HepG2 (cell line): ENCODE measurements at regions not wholly inside any gene's neighbourhood (a gene's known extent, or its start where the extent isn't known, plus 50 kb on each side); places are given as distances from the start of the nearest gene placed in this dataset.

Source experiments
- ATAC-seq: fragments of 200-7000 bp; cut with Tn5 transposase; 3 replicates; pipeline ENCODE4 v1.9.1; 2020; ENCODE audit warnings: mild to moderate bottlenecking, moderate library complexity
- BruUV-seq: library from RNA; stranded (reverse); fragments of 400-500 nt; replicated peaks from 2 replicates; lab custom pipeline; 2021; lab: Mats Ljungman, UMichigan
- CTCF ChIA-PET: fragments of 300-600 bp; formaldehyde crosslinking; extraction: SDS; loops from one replicate; lab custom pipeline; 2021; ENCODE audit warnings: low total read pairs, inconsistent platforms, low intra/inter-chr PET ratio; lab: Yijun Ruan, JAX
- POLR2A ChIA-PET: fragments of 350-600 bp; sonication (Branson Sonifier 250); formaldehyde crosslinking; loops from one replicate; lab custom pipeline; 2020; ENCODE audit warnings: antibody characterized with exemption, inconsistent platforms; lab: Yijun Ruan, JAX
- DNase-seq: peaks from one replicate; pipeline ENCODE4 v3.0.0-alpha.2; 2015; ENCODE audit warnings: low spot score
- FAIRE-seq: peaks from 3 replicates; lab custom pipeline; 2011; peaks lifted over from hg19 to GRCh38; lab: Jason Lieb, UNC
- H2AFZ ChIP-seq: one replicate; pipeline ENCODE4 v1.6.1; 2011; ENCODE audit warnings: low read length, inconsistent platforms
- H3K27ac ChIP-seq: fragments of 300-600 bp; 3 replicates; pipeline ENCODE4 v1.8.0; 2011; ENCODE audit warnings: mixed run types, mild to moderate bottlenecking, mixed read lengths, low read length, inconsistent platforms; ENCODE audit not compliant: insufficient read depth; ENCODE audit errors: extremely low read length
- H3K27me3 ChIP-seq, 2 experiments: fragments of 200-600 bp in 1 of 2; 2 replicates in 1 of 2; 3 replicates in 1 of 2; pipeline versions ENCODE4 v1.6.0 to v1.8.0; 2011; ENCODE audit warnings: low read length in 2 of 2, mild to moderate bottlenecking in 2 of 2, moderate library complexity in 2 of 2, inconsistent platforms in 1 of 2; ENCODE audit not compliant: insufficient read depth in 2 of 2, control insufficient read depth in 1 of 2
- H3K36me3 ChIP-seq, 2 experiments: fragments of 200-600 bp in 1 of 2; replicated peaks in 1 of 2; 2 replicates in 1 of 2; 3 replicates in 1 of 2; pipeline versions ENCODE4 v1.5.1 to v1.8.0; 2011; ENCODE audit warnings: low read length in 2 of 2, inconsistent platforms in 1 of 2; ENCODE audit not compliant: insufficient read depth in 2 of 2, control insufficient read depth in 1 of 2
- H3K4me1 ChIP-seq: 2 replicates; pipeline ENCODE4 v1.5.1; 2012; ENCODE audit warnings: low read length, inconsistent platforms; ENCODE audit not compliant: insufficient read depth
- H3K4me2 ChIP-seq: 2 replicates; pipeline ENCODE4 v1.6.0; 2011; ENCODE audit warnings: low read depth, low read length, inconsistent platforms
- H3K4me3 ChIP-seq, 3 experiments: fragments of 200-600 bp in 1 of 3; sonication (generic), shearing (Covaris generic) in 1 of 3; replicated peaks in 1 of 3; 2 replicates each; pipeline ENCODE4 v1.5.1; 2011 to 2016; ENCODE audit warnings: low read length in 3 of 3, inconsistent platforms in 2 of 3, low read depth in 2 of 3, mild to moderate bottlenecking in 2 of 3, control low read depth in 1 of 3, mixed read lengths in 1 of 3; ENCODE audit not compliant: insufficient read depth in 1 of 3
- H3K79me2 ChIP-seq: one replicate; pipeline ENCODE4 v1.6.1; 2011; ENCODE audit warnings: low read length, inconsistent platforms; ENCODE audit not compliant: insufficient read depth
- H3K9ac ChIP-seq: 2 replicates; pipeline ENCODE4 v1.6.0; 2011; ENCODE audit warnings: mild to moderate bottlenecking, low read depth, low read length, inconsistent platforms; ENCODE audit not compliant: insufficient read depth
- H3K9me3 ChIP-seq: 2 replicates; pipeline ENCODE4 v1.5.1; 2012; ENCODE audit warnings: mild to moderate bottlenecking, low read length
- H4K20me1 ChIP-seq: 2 replicates; pipeline ENCODE4 v1.6.0; 2011; ENCODE audit warnings: inconsistent platforms, mild to moderate bottlenecking, low read length, moderate library complexity; ENCODE audit not compliant: insufficient read depth
- CHD2 ChIP-seq: IDR thresholded peaks from 2 replicates; pipeline ENCODE4 v1.6.1; 2011; ENCODE audit warnings: low read depth, low read length, improper control_type of control experiment
- ELF4 ChIP-seq: sonication (generic); formaldehyde crosslinking; IDR thresholded peaks from 2 replicates; pipeline ENCODE4 v1.5.0; 2020; ENCODE audit warnings: missing genetic modification reagents, mild to moderate bottlenecking, moderate library complexity, borderline replicate concordance
- FOXK2 ChIP-seq: fragments of 450-650 bp; IDR thresholded peaks from 2 replicates; pipeline ENCODE4 v1.6.1; 2016
- HNRNPK ChIP-seq: fragments of 200-400 bp; formaldehyde crosslinking; IDR thresholded peaks from 2 replicates; pipeline ENCODE4 v1.6.1; 2018; ENCODE audit warnings: low read length, low read depth, moderate library complexity, mild to moderate bottlenecking; ENCODE audit not compliant: poor library complexity, severe bottlenecking
- KDM5A ChIP-seq: fragments of 200-600 bp; sonication (generic); IDR thresholded peaks from 2 replicates; pipeline ENCODE4 v1.7.0; 2018; ENCODE audit warnings: antibody characterized with exemption, mild to moderate bottlenecking, low read length, borderline replicate concordance
- KLF9 ChIP-seq: IDR thresholded peaks from 2 replicates; pipeline ENCODE4 v1.6.1; 2016; ENCODE audit warnings: low read depth
- MAX ChIP-seq: IDR thresholded peaks from 2 replicates; pipeline ENCODE4 v1.6.1; 2012; ENCODE audit warnings: inconsistent platforms
- NFIB ChIP-seq: sonication (generic); formaldehyde crosslinking; IDR thresholded peaks from 2 replicates; pipeline ENCODE4 v1.9.0; 2021; ENCODE audit warnings: missing genetic modification reagents, mild to moderate bottlenecking, borderline replicate concordance
- SETDB1 ChIP-seq: sonication (generic); formaldehyde crosslinking; IDR thresholded peaks from 2 replicates; pipeline ENCODE4 v1.5.1; 2020; ENCODE audit warnings: missing genetic modification reagents, mild to moderate bottlenecking, borderline replicate concordance
- SOX6 ChIP-seq, 2 experiments: fragments of 450-650 bp in 1 of 2; sonication (generic) in 1 of 2; formaldehyde crosslinking in 1 of 2; IDR thresholded peaks; 2 replicates each; pipeline versions ENCODE4 v1.4.0 to v1.6.1; 2017 to 2020; ENCODE audit warnings: antibody characterized with exemption in 1 of 2, mild to moderate bottlenecking in 1 of 2, missing genetic modification reagents in 1 of 2
- TRIM22 ChIP-seq: fragments of 450-650 bp; IDR thresholded peaks from 2 replicates; pipeline ENCODE4 v1.6.1; 2017
- ZBTB49 ChIP-seq: sonication (generic); formaldehyde crosslinking; IDR thresholded peaks from 2 replicates; pipeline ENCODE4 v1.4.0; 2020; ENCODE audit warnings: missing genetic modification reagents, borderline replicate concordance
- ZFYVE20 ChIP-seq: sonication (generic); formaldehyde crosslinking; IDR thresholded peaks from 2 replicates; pipeline ENCODE4 v1.8.0; 2023; ENCODE audit warnings: low read depth, mild to moderate bottlenecking, moderate library complexity, missing genetic modification reagents, borderline replicate concordance
- ZNF547 ChIP-seq: sonication (generic); formaldehyde crosslinking; IDR thresholded peaks from 2 replicates; pipeline ENCODE4 v1.5.1; 2020; ENCODE audit warnings: mild to moderate bottlenecking, missing genetic modification reagents
- ZNF567 ChIP-seq: sonication (generic); formaldehyde crosslinking; IDR thresholded peaks from 2 replicates; pipeline ENCODE4 v1.8.1; 2023; ENCODE audit warnings: mild to moderate bottlenecking, missing genetic modification reagents, borderline replicate concordance
- WGBS: methylation state at CpG from one replicate; pipeline ENCODE4 v1.1.6; 2017; ENCODE audit warnings: low lambda C conversion rate; 5-methylcytosine and 5-hydroxymethylcytosine counted together
- in situ Hi-C: cut with HindIII; loops from 2 replicates; pipeline ENCODE4 v1.10.0; 2017; ENCODE audit warnings: low pct_unique_long_range_greater_than_20kb; ENCODE audit not compliant: extremely low pct_ligation_motif_present
- intact Hi-C: fragments of 100-400 bp; cut with micrococcal nuclease; formaldehyde crosslinking; loops from one replicate; pipeline ENCODE4 v1.10.0; 2022; ENCODE audit not compliant: unreplicated experiment
- TF ChIP-seq, protein P1 (sequence below): sonication (generic); formaldehyde crosslinking; IDR thresholded peaks from 2 replicates; pipeline ENCODE4 v1.5.1; 2020; ENCODE audit warnings: missing genetic modification reagents, mild to moderate bottlenecking, borderline replicate concordance
- TF ChIP-seq, protein P2 (sequence below): sonication (generic); formaldehyde crosslinking; conservative IDR thresholded peaks from 2 replicates; pipeline ENCODE4 v1.4.0; 2020; ENCODE audit warnings: missing genetic modification reagents

GRCh38 chr2:239721991-239722759 lies 303.0 kb downstream of the NDUFA10 start:
- ATAC-seq = no peak
- Histone ChIP-seq H4K20me1 (no peaks in the 10 kb centered on the region), H3K4me1 (no peaks in the 10 kb centered on the region), H2AFZ (no peak overlapping the region), H3K79me2 (no peaks in the 10 kb centered on the region), H3K4me3 (no peak overlapping the region), H3K9me3 (no peaks in the 10 kb centered on the region), H3K4me2 (no peak overlapping the region), H3K27me3 (peaks cover 12 to 71% of the 10 kb centered on the region in 2 experiments), H3K36me3 (no peaks in the 10 kb centered on the region), H3K27ac (no peak overlapping the region), H3K9ac (no peak overlapping the region)
- intact Hi-C loops (no loop called here), in situ Hi-C loops (no loop called here)
- WGBS = 32% methylated on average over 7 of the region's 18 CpGs
- BruUV-seq = no TSS peak
- FAIRE-seq = no peak
- DNase-seq = no peak
- POLR2A ChIA-PET = no interaction called here
- TF ChIP-seq SETDB1 (no peak), KLF9 (CRISPR knock-in tag) (no peak), ZNF547 (no peak), ZNF567 (CRISPR knock-in tag) (no peak), CHD2 (no peak), ZFYVE20 (CRISPR knock-in tag) (no peak), MAX (no peak), KDM5A (no peak), FOXK2 (no peak), ZBTB49 (CRISPR knock-in tag) (no peak), HNRNPK (no peak), TRIM22 (no peak), ELF4 (no peak), NFIB (CRISPR knock-in tag) (no peak), SOX6 (IDR thresholded peaks at IDR 0.05) (no peak), SOX6 (CRISPR knock-in tag; IDR thresholded peaks at IDR 0.05) (no peak)
- TF ChIP-seq, protein P1, sequence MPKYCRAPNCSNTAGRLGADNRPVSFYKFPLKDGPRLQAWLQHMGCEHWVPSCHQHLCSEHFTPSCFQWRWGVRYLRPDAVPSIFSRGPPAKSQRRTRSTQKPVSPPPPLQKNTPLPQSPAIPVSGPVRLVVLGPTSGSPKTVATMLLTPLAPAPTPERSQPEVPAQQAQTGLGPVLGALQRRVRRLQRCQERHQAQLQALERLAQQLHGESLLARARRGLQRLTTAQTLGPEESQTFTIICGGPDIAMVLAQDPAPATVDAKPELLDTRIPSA (CRISPR knock-in tag) = no peak
- TF ChIP-seq, protein P2, sequence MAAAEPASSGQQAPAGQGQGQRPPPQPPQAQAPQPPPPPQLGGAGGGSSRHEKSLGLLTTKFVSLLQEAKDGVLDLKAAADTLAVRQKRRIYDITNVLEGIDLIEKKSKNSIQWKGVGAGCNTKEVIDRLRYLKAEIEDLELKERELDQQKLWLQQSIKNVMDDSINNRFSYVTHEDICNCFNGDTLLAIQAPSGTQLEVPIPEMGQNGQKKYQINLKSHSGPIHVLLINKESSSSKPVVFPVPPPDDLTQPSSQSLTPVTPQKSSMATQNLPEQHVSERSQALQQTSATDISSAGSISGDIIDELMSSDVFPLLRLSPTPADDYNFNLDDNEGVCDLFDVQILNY (CRISPR knock-in tag) = no peak
- CTCF ChIA-PET = no interaction called here
